Stimulated activated CD8-positive, alpha-beta memory T cell treated with anti-CD3 and anti-CD28 coated beads, Interleukin-15, amount 100 ng/mL, for 24 hours (primary cell): ENCODE measurements at regions not wholly inside any gene's neighbourhood (a gene's known extent, or its start where the extent isn't known, plus 50 kb on each side); places are given as distances from the start of the nearest gene placed in this dataset.

ENCODE experiments used
- DNase-seq: peaks from one replicate; pipeline ENCODE4 v3.0.0-alpha.2; 2020; ENCODE audit warnings: low read depth

DNA sequence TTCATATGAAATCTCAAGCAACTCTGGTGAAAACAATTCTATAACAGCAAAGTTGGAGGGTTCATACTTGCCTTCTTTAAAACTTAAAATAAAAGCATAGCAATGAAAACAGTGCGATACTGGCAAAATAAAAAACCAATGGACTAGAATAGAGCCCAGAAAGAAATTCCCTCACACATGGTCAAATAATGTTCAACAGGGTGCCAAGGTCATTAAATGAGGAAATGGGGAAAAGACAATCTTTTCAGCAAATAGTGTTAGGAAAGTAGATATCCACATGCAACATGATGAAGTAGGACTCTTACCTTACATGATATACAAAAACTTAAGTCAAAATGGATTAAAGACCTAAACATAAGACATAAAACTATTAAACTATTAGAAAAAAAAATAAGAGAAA, 970.2 kb upstream of the AGA start:
- DNase-seq = no peak

GRCh38 chr4:178414042-178414441, 971.8 kb upstream of the AGA start:
- DNase-seq = no peak

DNA sequence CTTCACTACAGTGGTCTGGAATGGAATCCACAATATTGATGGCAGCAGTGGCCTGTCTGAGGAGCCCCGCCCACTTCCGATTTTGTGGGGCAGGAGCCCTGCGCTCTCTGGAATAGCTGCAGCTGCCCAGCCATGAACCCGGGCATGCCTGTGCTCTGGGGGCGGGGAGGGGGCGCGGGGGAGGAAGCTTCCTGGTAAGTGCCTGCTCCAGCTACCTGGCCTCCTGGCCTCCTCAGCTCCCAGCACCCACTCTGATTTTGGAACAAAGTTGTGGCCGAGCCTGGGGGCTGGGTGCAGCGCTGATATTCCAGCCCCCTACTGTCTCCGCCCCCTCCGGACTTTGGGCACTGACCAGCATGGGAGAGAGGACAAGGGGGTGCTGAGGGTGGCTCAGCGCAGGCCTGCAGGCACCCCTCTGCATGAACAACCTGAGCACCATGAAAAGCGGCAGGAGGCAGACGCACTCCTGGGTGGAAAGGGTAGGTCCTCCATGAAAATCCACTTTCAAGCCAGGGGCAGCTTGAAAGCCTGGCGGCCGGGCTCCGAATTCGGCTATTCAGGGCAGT, 972.7 kb upstream of the AGA start:
- DNase-seq = no peak

DNA sequence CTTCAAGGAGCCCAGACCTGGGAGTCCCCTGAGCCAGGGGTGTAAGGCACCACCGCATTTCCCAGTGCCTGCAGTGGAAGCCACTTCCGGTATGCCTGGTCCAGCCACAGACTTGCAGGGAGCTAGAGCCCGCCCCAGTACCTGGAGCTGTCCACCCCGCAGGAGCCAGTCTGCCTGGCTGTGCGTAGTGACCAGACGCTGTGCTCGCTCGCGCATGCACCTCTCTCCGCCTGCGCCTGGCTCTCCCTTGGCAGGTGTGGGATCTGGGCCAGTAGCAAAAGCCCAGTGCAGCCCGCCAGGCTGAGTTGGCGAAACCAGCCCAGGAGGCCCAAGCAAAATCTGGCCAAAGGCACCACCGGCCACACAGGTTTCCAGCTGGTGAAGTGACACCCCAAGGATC, 973.7 kb upstream of the AGA start:
- DNase-seq = no peak

DNA sequence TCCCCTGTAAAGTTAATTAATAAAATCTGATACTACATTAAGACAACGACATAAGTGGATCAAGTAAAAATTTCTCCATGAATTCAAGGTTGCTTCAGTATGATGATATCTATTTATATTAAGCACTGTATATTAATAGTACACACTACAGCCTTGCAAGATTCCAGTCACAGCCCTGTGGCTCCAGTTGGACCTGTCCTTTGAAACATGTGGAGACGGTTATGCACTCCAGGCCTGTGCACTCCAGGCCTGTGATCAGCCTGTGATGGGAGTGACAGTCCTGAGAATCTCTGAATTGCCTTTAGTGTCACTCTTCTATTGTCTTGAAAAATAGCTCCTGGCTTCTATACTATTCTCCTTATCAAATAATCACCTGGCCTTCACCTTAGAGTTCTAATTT, 981.1 kb upstream of the AGA start:
- DNase-seq = no peak

- DNase-seq = no peak
These were observed 984.6 kb upstream of the AGA start for GRCh38 chr4:178426871-178427270.

- no peak for DNase-seq
These were observed 985.4 kb upstream of the AGA start for GRCh38 chr4:178427663-178428062.

DNA sequence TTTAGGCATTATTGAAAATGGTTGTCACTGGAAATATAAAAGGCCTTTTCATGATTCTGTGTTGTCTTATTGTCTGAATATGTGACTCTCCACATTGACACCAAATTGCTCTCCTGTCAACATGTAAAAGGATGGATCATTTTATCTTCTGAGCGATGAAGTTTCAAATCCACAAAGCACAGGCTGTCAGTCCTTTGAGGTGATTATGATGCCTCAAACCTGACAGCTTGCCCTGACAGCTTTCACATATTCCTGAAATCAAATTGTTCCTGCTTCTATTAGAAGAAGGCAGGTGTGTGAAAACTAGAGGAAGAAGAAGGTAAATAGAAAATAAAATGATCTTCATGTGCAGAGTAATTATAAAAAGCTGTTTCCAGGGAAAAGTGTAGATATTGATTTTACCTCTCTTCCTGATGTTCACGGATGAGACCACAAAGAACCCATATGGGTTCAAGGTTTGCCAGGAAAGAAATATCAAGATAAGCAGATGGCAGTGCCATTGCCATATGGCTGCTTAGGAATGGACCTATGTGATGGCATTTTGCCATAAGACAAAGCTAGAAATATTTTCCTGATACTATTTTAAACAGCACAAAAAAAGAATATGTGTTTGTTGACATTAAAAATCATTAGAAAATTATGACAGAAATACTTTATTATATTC, 1006.3 kb upstream of the AGA start:
- no peak for DNase-seq

- no peak for DNase-seq
These were observed 1008.4 kb upstream of the AGA start for GRCh38 chr4:178450614-178451013.

DNA sequence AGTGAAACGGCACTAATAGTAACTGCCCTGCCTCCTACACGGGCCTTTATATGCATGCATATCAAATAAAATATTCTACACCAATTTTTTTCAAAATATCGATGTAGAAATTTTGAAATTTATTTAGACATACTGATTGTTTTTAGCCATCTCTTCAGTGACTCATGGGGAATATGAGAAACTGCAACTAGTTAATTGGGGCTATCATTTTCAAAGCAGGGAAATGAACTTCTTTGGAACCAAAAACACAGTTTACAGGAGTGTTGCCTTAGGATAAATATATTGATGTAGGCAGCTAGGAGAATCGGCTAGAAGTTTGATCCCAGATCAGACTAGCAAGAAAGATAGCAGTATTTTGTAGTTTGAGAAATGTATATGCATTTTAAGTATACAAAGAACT, 1010.8 kb upstream of the AGA start:
- no peak for DNase-seq

DNA sequence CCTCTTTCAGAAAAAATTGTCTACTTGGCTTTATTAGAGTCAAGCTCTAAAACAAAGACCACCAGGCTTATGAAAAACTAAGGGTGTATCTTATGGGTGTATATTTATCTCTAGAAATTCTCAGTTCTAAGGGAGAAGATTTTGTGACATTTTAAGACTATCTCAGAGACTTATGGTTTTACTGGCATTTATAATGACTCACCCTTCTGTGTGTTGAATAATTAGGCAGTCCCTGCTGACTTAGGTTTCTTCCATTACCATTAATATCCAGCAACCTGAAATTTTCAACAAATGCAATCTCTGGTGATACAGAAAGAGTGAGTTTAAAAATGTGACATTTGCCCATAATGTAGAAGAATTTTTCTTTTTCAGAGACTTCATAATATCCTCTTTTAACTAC, 1015.0 kb upstream of the AGA start:
- no peak for DNase-seq

DNA sequence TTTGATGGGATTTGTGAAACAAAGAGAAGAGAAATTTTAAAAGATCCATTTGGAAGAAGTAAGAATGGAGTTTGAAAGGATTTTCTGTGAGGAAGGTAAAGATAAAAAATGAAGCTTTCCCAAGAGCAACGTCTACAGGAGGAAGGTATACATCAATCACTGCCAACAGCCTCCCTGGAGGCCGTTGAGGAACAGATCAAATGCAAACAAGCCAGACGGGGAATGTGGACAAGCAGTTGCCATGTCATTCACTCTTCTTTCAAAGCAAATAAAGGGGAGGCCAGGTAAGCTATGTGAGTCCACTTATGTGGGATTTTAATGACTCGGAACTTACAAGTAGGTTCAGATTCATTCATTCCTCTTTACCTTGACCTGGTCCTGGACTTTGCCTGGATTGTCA, 1020.5 kb upstream of the AGA start:
- no peak for DNase-seq

GRCh38 chr4:178463747-178464146, 1021.5 kb upstream of the AGA start:
- DNase-seq = no peak

DNA sequence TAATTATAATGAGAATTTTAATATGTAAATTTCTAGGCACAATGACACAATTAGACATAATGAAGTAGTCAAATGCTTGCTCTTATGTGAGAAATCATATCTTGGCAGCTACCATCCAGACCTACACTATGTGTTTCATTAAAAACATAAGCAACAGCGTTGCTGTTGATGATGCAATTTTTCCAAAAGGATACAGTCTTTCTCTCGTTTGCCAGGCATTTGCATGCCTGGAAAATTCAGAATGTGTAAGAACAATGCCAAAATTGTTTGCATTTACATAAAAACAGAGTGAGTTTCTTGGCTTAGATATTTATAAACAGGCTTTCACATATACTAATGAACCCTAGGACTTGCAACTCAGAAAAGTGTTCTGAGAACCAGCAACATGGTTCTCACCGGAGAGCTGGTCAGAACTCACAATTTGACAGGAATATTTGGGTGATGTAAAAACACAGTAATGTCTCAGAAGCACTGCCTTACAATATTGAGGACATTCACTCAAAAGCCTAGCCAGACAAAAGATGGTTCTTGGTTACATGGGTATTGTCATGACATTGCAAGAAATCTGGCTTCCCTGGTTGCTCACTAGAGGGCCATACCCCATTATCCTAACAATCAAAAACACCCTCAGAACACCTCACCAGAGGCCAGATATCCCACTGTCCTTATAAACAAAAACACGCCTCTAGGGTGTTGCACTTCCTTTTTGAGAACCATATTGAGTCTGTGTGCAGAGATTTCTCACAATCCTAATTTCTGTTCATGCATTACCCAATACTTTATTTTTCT, 1029.0 kb upstream of the AGA start:
- no peak for DNase-seq

- DNase-seq = no peak
These were observed 1029.8 kb upstream of the AGA start for GRCh38 chr4:178471994-178472393.

- DNase-seq = no peak
These were observed 1037.9 kb upstream of the AGA start for GRCh38 chr4:178480105-178480504.

GRCh38 chr4:178480881-178481280, 1038.6 kb upstream of the AGA start:
- DNase-seq = no peak

- no peak for DNase-seq
These were observed 1039.3 kb upstream of the AGA start for GRCh38 chr4:178481564-178481963.

DNA sequence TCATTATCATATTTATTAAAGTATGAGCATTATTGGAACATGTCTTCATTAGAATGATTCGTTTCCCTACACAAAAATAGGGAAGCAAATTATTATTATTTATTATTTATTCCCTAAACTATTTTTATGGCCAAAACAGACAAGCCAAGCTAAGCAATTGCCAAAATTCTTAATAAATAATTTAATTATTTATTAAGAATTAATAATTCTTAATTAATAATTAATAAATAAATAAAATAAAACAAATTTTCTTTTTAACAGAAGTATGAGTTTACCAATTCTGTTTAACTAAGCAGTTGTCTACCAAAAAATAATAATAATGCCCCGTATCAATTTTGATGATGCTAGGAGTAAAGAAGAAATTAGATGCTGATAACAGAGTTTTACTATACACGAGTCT, 1080.8 kb upstream of the AGA start:
- DNase-seq = no peak

DNA sequence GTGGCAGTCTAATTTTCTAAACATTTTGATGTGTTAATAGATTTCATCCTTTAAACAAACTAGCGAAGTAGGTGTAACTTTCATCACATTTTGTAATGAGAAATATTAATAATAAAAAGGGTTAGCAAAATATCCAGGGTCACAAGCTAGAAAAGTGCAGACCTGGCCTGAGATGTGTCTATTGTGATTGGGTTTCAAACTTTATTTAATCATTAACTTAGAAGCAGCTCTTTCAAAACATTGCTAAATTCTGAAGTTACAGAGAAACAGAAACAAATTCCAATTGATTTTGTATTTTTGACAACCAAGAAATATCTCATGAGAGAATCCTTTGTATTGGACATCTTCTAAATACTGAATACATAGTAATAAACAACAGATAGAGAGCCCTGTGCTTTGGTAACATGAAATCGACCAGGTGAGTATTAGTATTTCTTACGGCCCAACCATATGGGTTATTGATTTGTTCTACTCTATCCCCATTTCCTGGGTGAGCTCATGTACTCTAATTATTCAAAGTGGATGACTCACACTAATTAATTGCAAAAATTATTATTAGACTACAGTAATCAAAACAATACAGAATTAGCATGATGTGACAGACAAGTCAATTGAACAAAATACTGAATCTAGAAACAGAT, 1093.8 kb upstream of the AGA start:
- DNase-seq = no peak

- no peak for DNase-seq
These were observed 1111.0 kb upstream of the AGA start for GRCh38 chr4:178553201-178553600.

- no peak for DNase-seq
These were observed 1112.1 kb upstream of the AGA start for GRCh38 chr4:178554352-178554751.

DNA sequence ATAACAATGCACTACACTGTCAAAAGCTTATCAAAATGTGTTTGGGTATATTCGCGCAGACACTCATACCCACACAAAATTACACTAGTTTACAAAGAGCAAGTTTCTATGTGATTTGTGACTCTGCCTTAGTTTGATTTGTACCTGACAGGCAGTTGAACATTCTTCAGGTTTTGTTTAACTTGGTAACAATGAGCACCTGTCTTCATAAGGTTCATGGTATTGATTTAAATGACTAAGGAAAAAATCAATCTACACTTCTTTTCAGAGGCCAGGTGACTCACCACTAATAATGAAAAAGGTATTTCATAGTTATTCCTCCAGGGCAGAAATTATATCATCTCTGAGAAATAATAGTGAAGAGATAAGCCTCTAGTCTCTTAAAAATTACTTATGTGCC, 1114.6 kb upstream of the AGA start:
- no peak for DNase-seq
